ENCODE measurements at regions not wholly inside any gene's neighbourhood (a gene's known extent, or its start where the extent isn't known, plus 50 kb on each side); places are given as distances from the start of the nearest gene placed in this dataset.
A peak's percentile ranks its signal among the peaks of the same experiment; 100 is the strongest.

DNA sequence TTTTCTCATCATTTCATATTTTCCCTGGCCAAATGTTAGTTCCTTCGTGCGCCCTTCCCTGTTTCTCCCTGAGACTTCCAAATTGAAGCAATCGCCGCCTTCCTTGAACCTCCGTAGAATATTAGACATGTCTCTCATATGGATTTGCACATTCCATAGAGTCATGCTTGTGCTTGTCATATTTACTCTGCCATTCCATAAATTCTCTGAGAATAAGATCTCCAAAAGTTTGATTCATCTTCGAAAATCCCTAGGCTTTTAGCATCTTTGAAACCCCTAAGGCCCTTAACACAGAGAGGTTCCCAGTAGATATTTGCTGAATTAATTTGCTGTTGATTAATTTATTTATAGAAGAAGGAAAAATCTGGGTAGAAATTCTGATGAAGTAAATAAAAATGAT is 202.2 kb upstream of the PIK3C3 start:
- no peak for DNase-seq

DNA sequence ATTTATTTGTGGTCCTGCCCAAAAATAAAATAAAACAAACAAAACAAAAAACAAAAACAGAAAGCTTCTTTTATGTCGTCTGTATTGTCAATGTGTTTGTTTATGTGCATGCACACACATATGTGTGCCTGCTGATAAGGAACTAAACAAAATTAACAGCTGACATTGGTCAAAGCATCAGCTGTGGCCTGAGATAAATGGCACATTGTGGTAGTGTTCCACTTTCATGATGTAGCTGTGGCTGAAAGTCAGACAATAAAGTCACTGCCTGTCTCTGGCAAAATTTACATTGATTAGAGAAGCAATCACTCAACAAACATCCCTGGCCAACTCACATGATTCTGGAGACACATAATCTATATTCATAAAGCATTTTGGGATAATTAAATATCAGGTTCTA is 203.4 kb upstream of the PIK3C3 start:
- DNase-seq = no peak

DNA sequence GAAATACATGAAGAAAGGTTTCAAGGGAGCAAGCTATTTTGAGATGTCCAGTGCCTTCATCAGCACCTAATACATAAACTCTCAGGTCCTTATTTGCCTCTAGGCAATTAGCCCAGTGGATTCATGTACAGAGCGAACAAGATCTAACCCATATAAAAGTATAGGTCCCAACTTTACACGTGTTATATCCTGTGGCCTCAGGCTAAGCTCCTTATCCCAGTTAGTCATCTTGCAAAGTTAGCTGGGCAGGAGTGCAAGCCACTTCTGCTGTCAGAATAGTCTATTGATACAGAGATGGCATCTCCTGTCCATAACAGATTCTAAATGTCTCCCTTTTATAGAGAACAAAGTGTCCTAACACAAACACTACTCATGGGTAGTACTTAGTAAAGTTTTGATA is 203.9 kb upstream of the PIK3C3 start:
- no peak for DNase-seq

DNA sequence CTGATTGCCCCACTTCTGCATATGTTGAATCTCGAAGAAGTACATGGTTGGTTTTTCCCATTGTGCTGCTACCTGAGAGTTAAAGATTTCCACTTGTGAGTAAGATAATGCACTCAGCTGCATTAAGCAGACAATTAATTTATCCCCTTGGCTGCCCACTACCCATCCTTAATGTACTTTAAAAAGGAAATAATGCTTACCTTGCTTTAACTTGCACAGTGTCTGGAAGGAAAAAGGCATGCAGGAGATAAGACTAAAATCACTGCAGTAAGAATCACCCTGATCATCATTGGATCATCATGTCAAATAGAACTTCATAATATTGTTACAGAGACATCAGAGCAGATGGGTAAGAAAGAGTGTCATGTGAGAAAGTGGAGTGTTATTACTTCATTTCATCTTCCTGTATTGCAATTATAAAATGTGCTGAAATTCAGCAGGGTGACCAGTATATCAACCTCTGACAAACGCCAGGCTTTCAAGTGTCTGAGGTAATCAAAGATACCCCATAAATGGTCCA is 207.3 kb upstream of the PIK3C3 start:
- no peak for DNase-seq

DNA sequence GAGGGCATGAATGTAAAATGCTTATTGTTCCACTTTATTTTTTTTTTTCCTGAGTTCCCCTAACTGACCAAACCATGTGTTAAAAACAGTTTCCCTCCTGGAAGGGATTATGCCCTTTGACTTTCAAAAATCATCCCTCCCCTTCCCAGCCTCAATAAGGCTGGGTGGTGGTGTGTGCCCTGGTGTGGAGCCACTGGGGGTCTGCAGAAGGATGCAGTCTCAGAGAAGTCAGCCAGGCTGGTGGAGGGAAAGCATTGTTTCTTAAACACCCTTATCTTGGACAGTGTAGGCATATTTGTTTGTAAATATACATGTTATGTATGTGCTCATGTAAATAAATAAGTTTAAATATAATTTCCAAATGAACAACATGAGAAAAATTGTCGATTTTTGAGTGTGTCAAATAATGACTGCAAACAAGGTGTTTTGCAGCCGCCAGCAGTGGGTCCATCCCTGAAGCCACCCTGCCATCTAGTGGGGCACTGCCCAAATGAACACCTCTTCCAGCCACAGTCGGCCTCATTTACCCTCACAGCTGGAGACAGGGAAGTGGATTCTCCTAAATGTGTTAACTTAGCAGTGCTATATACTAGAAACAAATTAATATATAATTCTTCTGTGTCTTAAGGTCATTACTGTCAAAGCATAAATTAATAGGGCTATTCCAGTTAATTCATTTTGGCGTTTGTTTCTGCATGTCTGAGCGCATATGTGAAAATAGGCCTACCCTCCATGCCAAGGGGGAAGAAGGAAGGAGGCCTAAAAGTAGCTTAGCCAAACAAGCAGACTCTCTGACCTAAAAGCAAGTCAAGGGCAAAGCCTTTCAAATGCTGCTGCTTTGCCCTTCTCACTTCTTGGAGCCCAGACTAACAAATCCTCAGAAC is 209.6 kb upstream of the PIK3C3 start:
- DNase-seq = peak in 1 of 2 donors; percentile 5

DNA sequence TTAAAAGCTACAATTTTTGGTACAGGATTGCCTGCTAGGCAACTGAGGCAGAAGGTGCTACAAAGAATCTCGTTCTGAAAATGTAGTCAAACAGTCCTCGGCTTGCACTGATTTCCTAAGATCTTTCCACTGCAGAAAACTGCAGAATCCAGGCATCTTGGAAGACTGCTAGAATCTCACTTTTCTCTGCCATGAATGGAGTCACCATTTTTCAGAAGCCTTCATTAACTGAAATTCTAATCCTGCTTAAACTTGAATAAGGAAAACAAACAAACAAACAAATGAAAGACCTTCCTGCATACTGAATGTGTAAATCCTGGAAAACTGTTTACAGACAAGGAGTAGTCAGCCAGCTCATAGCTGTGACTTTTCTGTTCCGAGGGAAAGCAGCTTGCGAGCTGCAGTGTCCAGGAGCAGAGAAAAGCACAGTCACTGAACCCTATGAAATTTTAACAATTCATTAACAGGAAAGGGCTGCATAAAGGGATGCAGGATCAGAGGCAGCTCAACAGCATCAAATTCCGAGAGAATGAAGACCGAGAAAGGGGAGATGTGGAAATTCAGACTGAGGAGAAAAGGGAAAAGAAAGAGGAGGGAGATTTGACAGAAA is 210.5 kb upstream of the PIK3C3 start:
- DNase-seq = no peak

DNA sequence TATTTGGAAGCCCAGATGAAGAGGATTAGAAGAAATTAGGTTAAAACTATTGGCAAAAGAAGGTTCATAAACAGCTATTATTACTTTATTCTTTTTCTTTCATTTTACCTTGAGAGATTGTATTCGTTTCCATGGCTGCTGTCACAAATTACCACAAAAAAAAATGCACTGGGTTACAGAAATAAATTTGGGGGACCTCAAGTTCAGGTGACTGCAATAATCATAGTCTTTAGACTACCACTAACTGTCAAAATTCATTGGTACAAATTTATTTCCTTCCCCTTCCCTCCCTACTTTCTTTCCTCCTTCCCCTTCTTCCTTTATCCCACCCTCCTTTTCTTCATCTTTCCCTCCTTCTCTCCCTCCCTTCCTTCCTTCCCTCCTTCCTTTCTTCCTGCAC is 217.8 kb upstream of the PIK3C3 start:
- DNase-seq = no peak

DNA sequence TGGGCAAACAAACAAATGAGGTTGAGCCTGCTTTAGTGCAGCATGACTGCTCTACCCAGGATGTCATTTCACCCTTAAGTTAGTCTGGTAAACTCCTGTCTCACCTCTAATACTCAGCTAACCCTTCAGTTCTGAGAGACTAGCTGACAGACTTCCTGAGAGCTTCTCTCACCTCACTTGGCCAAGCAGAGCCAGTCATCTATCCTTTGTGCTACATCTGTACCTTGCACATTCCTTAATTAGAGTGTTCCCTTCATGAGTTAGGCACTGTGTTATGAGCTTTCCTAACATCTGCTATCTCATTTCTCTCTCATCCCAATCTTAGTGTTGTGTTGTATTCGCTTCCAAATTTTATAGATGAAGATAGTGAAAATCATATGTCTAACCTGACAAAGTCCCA is 220.1 kb upstream of the PIK3C3 start:
- no peak for DNase-seq

DNA sequence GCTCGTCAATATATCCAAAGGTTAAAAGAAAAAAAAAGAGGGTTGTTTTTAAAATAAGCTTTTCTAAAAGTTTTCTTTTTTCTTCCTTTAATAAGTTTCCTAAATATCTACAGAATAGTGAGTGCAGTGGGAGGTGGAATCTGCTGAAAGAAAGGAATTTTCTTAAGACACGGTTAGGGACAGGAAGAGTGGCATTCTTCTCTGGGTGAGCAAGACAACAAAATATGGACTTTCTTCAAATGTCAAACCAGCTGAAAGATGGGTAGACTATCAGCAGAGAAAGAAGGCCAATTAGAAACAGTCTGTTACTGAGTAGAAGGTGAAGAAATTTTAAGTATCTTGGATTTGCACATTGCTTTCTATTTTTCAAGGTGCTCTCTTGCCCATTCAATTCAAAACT is 222.7 kb upstream of the PIK3C3 start:
- DNase-seq = no peak

DNA sequence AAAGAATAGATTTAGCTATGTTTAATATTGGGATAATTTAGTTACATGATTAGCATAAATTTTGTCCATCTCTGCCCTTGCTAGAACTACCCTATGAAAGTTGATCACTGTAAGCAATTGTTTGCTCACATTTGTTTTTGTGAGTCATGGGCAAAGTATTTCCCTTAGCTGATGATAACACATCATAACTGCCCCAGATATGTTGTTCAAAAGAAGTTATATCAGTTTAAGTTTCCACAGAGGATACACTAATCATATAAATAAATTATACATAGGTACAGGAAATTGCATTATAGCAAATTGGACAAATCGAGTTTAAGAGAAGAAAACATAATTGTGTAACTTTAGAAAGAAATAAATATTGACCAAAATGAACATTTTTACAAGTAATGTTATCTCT is 223.2 kb upstream of the PIK3C3 start:
- no peak for DNase-seq

DNA sequence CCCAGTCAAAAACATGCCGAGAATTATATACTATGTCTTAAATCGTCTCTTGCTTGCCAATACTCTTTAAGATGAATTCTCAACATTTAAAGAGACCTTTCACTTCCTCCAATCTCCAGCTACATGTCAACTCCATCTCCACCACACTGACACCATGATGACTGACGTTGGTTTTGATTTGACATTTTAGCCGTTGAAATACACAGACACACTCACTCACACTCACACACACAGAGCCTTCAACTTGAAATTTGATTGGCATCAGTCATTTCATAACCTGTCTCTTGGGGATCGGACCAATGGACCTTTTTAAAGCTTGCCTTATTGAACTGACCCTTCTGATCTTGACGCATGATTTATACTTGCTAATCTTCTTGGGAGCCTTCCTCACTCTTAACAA is 230.8 kb upstream of the PIK3C3 start:
- DNase-seq = no peak

DNA sequence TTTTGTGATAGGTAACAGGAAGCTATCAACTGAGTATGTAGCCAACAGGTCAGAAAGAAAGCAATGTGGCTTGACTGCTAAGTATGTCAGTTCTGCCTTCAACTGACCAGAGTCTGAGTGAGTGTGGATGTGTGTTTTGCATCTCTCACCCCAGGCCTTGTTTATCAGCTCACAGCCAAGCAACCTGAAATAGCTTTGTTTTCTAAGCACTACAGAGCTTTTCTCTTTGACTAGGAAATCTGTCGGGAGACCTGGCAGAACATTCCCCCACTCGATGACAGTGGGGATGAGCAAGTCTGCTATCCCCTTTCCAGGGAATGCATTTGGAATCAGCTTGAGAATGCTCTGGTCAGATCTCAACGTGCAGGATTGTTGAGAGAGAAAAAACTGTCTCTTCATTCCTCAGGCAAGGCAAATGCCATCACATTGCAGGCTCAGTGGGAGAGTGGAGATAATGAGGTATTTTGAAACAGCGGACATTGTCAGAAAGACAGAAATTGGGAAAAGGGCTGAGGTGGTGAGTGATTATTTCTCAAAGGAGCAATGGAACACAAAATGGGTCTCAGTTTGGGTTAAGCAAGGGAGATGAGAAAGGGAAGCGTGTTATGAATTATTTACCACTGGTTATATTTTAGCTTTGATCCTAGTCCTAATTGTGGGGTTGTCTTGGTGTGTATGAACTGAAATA is 233.8 kb upstream of the PIK3C3 start:
- no peak for DNase-seq

DNA sequence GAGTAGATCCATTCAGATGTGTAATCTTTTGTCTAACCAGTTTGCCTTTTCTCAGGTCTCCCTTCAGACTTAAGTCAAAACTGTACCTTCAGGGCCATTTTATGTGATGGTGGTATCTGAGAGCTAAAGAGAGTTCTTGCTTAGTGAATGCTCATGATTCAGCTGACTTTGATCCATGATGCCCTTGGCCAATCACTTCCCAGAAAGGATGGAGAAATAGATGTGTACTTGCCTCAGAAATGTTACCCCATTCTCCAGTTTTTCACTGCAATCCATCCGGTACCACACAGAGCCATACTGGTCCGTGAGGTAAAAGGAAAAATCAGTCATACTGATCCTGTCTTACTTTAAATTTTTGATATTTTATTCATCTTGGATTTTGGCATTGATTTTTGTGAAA is 234.8 kb upstream of the PIK3C3 start:
- DNase-seq = no peak

DNA sequence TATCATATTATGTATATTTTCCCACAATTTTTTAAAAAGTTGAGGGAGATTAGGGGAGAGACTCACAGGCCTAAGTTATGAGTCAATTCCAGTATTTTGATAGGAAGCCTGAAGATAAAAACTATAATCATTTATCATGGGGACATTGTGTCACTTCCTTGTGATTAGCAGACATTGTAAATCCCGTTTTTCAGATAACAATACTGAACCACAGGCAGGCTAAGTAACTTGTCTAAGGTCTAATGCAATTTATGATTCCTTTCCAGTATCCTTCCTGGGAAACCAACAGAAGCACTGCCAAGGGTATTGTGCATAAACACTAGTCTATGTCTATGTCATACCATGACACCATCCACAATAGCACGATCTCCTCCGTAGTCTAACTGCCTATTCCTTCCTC is 235.2 kb upstream of the PIK3C3 start:
- DNase-seq = no peak

DNA sequence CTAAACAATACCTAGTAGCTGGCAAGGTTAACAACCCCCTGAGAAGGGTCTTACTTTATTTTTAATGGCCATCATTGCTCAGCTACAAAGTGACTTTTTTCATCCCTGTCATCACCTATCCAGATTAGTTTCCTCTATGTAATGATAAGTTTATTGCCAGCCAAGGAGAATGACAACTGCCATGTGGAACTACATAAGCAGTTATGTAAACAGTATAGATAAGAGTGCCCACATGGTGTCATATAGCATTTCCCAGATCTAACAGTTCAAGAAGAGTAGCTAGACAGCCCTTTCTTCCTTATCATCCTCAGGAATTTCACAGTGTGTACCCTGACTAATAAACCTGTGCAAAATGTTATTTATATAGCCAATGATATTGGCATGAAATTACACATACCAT is 240.2 kb upstream of the PIK3C3 start:
- DNase-seq = no peak

DNA sequence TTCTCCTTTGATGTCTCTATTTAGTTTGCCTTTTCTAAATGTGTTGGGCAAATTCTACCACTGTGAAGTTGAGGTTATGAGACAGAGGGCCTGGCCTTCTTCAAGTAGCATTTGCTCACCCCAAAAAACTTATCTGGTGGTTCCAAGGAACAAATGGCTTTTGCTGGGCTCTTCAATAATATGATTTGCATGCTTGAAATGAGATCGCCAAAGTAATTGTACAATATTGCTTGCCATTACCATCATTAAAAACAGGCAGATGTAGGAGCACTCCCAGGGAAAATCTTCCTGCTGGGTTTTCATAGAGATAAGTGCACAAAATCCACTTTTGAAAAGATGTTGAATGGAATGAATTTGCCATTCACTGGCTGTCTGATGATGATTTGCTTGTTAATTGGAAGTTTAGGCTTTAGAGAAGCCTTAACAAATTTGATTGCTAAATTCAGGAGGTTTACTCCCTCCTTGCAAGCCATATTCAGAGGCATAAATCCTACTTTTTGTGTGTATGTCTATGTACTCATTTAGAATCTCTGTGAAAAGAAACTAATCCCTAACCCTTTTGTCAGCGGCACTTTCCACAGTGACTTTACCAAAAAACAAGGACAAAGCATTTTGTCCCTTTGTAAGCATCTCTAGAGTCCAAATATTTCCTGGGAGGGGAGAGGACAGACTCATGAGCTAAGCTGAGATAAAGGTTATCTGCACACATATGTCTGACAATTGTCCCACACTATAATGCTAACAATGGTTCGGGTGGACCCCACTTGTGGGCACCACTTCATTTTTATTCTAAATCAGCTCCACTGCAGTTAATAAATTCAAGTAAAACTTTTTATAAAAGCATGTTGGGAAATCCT is 240.8 kb upstream of the PIK3C3 start:
- no peak for DNase-seq

DNA sequence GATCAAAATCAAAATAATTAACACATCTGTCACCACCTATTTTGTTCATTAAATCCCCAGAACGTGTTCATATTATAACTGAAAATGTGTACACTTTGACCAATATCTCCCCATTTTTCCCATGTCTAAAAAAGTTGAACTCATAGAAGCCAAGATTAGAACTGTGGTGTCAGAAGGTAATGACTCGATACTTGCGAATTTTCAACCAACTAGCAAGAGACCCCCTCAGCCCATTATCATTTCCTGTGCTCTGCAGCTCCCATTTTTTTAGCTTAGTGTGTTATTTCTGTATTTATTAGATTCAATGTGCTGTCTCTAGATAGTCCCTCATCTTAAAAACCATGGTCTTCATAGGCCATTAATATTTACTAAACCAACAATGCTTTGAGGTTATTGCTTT is 248.7 kb upstream of the PIK3C3 start:
- DNase-seq = no peak

DNA sequence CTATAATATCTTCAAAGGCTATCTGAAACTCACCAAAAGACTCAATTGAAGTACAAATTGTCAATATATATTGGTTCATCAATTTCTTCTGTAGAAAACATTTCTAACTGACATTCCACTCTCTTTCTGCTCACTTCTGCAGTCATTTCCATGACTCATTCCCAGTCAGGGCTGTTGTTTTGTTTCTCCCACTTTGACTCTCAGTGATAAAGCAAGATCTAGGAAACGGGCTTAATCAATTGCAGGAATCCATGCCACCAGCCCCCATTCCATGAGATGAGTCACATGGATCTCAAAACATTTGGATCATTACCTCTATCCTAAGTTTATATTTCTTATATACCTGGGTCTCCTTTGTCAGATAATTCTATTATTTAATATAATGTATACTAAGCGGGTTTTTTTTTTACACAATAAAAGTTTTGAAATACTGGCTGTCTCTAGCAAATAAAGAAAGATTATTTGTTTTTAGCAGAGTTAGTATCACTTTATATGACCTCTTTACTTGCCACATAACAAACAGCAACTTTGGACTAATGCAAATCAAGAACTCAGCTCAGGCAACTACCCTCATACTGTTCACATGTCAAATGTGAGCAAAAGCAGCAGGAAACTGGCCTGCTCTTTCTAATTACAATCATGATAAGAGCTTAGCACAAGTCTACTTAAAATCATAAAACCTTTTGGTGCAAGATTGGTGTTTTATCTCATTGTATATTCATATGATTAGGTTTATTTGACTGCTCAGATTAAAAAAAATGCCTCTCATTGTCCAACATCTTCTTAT is 251.1 kb upstream of the PIK3C3 start:
- no peak for DNase-seq

DNA sequence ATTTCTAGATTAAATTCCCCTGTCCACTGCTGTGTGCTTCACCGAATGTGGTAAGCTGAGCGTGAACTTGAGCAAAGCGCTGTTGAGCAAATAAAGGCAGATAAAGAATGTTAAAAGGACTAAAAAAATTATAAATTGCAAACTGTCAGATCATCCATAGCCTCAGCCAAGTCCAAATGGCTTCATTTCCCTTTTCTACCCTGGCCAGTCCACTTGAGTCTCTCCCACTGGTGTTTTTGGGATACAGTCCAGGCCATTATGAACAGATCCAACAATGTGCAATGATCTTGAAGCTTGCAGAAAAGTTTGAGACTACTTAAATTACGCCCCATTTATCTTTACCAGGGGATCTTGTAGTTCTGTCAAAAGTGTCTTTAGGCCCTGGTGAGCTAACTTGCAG is 254.6 kb upstream of the PIK3C3 start:
- no peak for DNase-seq

DNA sequence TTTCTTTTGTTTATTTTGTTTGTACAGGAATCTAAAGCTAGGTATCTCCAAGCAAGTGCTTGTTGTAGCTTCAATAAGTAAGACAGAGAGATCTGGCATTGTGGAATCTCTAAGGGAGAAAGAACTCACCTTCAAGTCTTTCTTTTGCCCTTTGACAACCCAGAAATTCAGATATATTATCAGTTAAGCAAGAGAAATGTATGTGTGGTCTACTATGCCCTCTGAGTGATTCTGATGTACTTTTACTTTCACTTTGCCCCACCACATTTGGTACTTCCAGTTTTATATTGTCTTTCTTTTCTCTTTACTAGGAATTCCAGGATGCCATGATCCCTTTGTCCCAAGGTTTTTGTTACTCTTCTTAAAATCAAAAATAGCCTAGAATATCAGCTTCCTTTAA is 259.6 kb upstream of the PIK3C3 start:
- no peak for DNase-seq

DNA sequence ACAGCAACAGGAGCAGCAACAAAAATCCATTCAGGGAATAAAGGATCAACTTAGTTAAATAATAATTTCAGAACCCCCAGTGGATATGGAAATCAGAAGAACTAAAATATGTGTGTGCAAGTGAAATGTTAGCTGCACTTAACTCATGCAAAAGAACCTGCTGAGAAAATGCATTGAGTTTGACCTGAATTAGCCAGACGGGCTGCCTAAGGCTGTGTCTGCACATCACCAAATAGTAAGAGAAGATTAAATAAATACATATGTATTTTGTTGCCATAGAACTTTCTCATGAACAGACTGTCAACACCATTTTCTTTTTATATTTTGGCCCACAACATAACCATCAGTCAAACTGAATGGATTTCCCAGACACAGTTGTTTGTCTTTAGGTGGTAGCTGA is 262.0 kb upstream of the PIK3C3 start:
- DNase-seq = no peak

Measured in hippocampal formation (tissue), 2 donors.